GM12891 (cell line): ENCODE measurements at regions not wholly inside any gene's neighbourhood (a gene's known extent, or its start where the extent isn't known, plus 50 kb on each side); places are given as distances from the start of the nearest gene placed in this dataset.

ENCODE experiments used
- DNase-seq: peaks from one replicate; pipeline ENCODE4 v3.0.0; 2011; ENCODE audit warnings: low spot score; ENCODE audit not compliant: insufficient read length
- FAIRE-seq: peaks from 2 replicates; lab custom pipeline; 2011; peaks lifted over from hg19 to GRCh38; lab: Jason Lieb, UNC
- PAX5 ChIP-seq: IDR thresholded peaks from 2 replicates; pipeline ENCODE4 v1.6.1; 2011; ENCODE audit warnings: low read length, moderate library complexity, mild to moderate bottlenecking; ENCODE audit not compliant: insufficient read depth, severe bottlenecking
- POLR2A ChIP-seq: IDR thresholded peaks from 2 replicates; pipeline ENCODE4 v1.6.1; 2011; ENCODE audit warnings: low read depth, low read length, control low read depth
- POLR2AphosphoS5 ChIP-seq: IDR thresholded peaks from 2 replicates; pipeline ENCODE4 v1.6.1; 2011; ENCODE audit warnings: low read depth, low read length, control low read depth
- POU2F2 ChIP-seq: IDR thresholded peaks from 2 replicates; pipeline ENCODE4 v1.6.1; 2011; ENCODE audit warnings: low read depth, mild to moderate bottlenecking, control low read depth, low read length, moderate library complexity
- SPI1 ChIP-seq: IDR thresholded peaks from 2 replicates; pipeline ENCODE4 v1.6.1; 2011; ENCODE audit warnings: low read depth, low read length, control low read depth
- TAF1 ChIP-seq: IDR thresholded peaks from 2 replicates; pipeline ENCODE4 v1.6.1; 2011; ENCODE audit warnings: low read depth, low read length, control low read depth

DNA sequence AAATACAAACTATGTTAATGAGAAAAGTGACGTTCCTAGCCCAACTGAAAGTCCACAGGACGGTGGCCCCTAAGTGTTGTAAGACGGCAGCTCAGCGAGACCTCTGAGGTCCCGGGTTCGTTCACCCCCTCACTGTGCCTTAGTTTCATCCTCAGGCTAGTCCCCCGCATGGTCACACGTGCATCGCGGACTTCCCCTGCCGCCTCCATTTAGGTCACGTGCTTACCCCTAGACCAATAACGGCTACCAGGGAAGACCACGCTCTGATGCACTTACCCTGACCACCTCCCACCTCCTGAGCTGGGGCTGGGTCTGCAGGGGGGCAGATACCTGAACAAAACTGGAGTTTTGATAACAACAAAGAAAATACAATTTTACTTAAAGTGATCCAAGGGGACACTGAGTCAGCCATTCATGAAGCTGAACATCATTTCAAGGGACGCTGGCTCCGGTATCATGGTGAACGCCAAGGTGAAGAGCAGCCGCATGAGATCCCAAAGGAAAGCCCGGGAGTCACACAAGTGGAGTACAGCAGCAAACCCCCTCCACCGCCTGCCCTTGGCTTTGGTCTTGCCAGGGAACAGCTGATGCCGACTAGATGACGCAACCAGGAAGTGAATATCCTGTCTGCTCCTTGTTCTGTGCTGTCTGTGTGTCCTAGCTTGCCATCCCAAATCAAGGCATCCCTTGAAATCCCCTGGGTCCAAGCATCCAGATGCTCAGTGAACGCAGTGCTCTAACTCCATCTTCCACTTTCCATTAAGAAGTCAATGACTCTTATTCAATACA is 274.1 kb downstream of the PCNX1 start:
- TF ChIP-seq POLR2A (no peak), SPI1 (no peak), POU2F2 (no peak), TAF1 (no peak), POLR2AphosphoS5 (no peak), PAX5 (no peak)
- FAIRE-seq (no peak), DNase-seq (no peak)

DNA sequence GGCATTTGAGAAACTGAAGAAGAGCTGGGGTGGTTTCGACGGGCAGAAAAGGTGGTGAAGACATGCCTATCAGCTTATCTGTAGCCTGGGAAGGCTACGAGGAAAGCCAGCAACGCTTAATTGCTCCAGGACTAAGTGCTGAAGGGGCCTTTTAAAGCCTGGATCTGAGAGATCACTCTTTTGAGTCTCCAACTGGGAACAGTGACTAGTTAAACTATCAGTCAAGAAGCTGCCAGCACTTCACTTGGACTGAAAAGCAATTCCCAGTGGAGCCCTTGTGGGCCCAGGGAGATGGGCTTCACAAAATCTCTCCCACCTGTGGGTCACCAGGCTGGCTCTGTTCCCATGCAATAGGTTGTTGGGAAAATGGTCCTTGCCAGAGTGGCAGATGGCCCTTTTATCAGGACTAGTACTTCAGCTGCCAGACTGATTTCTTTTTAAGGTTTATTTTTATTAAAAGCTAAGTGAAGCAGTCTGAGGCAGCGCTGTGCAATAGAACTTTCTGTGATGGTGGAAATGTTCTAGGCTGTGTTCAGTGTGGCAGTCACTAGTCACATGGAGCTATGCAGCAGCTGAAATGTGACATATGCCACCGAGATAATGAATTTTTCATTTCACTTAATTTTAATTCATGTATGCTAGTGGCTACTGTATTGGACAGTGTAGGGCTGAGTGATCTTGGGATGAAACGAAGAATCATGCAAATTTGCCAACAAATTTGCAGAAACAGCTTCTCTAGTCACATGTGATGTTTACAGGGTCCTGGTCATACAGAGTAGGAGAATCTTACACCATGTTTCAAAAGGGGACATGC is 276.8 kb downstream of the PCNX1 start:
- TF ChIP-seq PAX5 = no peak
- no peak for TF ChIP-seq POU2F2
- no peak for TF ChIP-seq POLR2A
- no peak for TF ChIP-seq TAF1
- no peak for TF ChIP-seq POLR2AphosphoS5
- TF ChIP-seq SPI1 = no peak
- no peak for DNase-seq
- FAIRE-seq = no peak

- no peak for TF ChIP-seq POU2F2
- TF ChIP-seq POLR2A = no peak
- no peak for TF ChIP-seq PAX5
- no peak for TF ChIP-seq TAF1
- no peak for TF ChIP-seq SPI1
- no peak for TF ChIP-seq POLR2AphosphoS5
- DNase-seq (no peak), FAIRE-seq (no peak)
Observed at GRCh38 chr14:71185637-71186036, 278.4 kb downstream of the PCNX1 start.

GRCh38 chr14:71187633-71188356 is 280.5 kb downstream of the PCNX1 start:
- no peak for FAIRE-seq
- DNase-seq = no peak
- no peak for TF ChIP-seq TAF1
- TF ChIP-seq SPI1 = no peak
- no peak for TF ChIP-seq PAX5
- no peak for TF ChIP-seq POLR2A
- TF ChIP-seq POU2F2 = no peak
- TF ChIP-seq POLR2AphosphoS5 = no peak

DNA sequence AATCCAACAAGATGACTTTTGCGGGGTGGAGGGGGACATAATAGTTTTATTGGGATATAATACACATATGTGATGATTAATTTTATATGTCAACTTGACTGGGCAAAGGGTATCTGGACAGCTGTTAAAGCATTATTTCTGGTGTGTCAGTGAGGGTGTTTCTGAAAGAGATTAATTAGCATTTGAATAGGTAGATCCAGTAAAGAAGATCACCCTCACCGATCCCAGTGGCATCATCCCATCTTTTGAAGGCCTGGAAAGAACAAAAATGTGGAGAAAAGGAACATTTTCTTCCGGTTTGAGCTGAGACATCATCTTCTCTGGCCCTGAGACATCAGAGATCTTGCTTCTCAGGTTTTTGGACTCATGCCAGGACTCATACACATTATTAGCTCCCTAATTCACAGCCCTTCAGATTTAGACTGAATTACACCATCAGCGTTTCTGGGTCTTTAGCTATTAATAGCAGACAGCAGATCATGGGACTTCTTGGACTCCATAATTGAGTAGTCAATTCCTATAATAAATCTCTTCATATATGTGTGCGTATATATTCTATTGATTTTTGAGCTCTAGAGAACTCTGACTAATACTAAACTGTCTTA is 283.6 kb downstream of the PCNX1 start:
- DNase-seq (no peak), FAIRE-seq (no peak)
- TF ChIP-seq PAX5 = no peak
- TF ChIP-seq TAF1 = no peak
- TF ChIP-seq POU2F2 = no peak
- no peak for TF ChIP-seq POLR2AphosphoS5
- TF ChIP-seq SPI1 = no peak
- TF ChIP-seq POLR2A = no peak

- no peak for TF ChIP-seq POU2F2
- FAIRE-seq = no peak
Observed at GRCh38 chr14:71193663-71194062, 286.4 kb downstream of the PCNX1 start.

DNA sequence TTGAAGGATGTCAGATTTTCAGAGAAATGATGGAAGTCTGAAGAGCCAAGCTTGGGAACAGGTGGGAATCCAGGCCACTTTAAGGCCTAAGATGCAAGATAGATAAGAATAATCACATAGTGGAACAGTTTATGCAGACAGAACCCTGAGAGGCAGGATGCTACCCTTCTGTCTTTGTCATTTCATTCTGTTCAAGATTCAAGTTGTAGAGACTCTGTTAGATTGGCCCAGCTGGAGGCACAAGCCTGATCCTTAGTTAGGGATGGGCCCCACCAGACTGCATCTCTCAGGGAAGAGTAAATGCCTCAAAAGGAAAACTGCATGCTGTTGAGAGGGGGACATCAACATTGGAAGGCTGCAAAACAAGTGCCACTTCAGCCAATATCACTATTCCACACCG is 287.0 kb downstream of the PCNX1 start:
- DNase-seq (no peak), FAIRE-seq (no peak)
- TF ChIP-seq POLR2AphosphoS5 = no peak
- TF ChIP-seq POLR2A = no peak
- no peak for TF ChIP-seq TAF1
- no peak for TF ChIP-seq SPI1
- no peak for TF ChIP-seq POU2F2
- TF ChIP-seq PAX5 = no peak

More at GRCh38 chr14:71193663-71194062, 286.4 kb downstream of the PCNX1 start:
- DNase-seq = no peak

DNA sequence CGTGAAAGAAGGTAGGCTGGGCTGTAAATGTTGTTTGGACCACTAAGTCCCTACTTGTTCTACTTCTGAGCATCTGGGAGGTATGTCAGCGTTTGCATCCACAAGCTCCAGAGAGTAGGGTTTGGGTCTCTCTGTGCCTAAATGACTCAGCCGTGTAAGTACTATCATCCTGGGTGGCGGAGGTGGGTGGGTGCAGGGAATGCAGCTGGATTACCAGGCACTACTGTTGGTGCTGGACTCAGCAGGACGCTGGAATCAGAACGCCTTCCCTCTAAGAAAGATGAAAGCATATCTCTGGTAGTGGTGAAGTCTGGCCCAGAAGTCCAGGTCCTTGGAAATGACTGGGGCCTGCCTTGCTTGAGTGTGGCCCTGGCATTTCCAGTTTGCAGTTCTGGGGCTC is 289.7 kb downstream of the PCNX1 start:
- FAIRE-seq (no peak), DNase-seq (no peak)
- TF ChIP-seq SPI1 (no peak), POU2F2 (no peak), POLR2AphosphoS5 (no peak), PAX5 (no peak), TAF1 (no peak), POLR2A (no peak)

- no peak for TF ChIP-seq PAX5
- no peak for TF ChIP-seq POLR2A
- no peak for TF ChIP-seq TAF1
- TF ChIP-seq SPI1 = no peak
- no peak for TF ChIP-seq POU2F2
- no peak for TF ChIP-seq POLR2AphosphoS5
- DNase-seq (no peak), FAIRE-seq (no peak)
Observed at GRCh38 chr14:71198687-71199086, 291.4 kb downstream of the PCNX1 start.
